Lung microvascular endothelial cell (primary cell): ENCODE measurements at regions not wholly inside any gene's neighbourhood (a gene's known extent, or its start where the extent isn't known, plus 50 kb on each side); places are given as distances from the start of the nearest gene placed in this dataset.

Experiments
- DNase-seq, 2 donors: peaks; one replicate each; pipeline versions ENCODE4 v3.0.0 to v3.0.0-alpha.2; 2010; ENCODE audit warnings: low read depth in 2 of 2

DNA sequence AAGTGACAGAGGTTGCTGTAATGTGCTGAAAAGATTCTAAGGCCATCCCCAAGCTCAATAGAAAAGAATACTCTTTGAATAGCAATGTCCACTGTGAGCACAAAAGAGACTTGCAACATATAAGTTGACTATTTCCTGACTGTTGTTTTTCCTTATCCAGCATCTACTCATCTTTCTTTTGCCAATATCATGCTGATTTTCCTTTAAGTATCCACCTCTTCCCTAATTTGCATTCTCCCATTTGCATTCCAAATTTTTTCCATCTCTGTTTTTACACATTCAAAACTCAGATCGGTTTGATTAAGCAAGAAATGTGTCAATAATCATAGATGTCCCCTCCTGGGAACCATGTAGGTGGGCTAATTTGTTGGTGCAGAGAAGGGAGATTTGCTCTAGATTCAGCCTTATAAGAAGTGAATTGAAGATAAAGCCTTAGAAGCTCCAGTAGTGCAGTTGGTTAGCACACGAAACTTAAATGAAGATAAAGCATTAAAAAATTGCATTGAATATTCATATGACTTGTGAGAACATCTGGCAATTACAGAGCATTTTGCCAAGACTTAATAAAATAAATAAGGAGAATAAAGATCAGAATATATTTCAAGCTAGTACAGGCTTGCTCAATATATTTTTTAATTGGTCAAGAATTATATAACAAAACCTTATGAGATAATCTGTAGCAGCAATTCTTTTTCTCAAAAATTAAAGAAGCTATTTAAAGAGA is 267.6 kb downstream of the TMEM167A start:
- DNase-seq: no peak

DNA sequence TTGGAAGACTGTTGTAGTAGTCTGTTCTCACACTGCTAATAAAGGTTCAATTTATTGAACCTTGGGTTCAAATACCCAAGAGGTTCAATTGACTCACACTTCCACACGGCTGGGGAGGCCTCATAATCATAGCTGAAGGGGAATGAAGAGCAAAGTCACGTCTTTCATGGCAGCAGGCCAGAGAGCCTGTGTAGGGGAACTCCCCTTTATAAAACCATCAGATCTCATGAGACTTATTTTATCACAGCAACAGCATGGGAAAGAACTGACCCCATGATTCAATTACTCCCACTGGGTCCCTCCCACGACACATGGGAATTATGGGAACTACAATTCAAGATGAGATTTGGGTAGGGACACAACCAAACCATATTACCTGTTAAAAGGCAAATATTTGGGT is 268.2 kb downstream of the TMEM167A start:
- no peak for DNase-seq

DNA sequence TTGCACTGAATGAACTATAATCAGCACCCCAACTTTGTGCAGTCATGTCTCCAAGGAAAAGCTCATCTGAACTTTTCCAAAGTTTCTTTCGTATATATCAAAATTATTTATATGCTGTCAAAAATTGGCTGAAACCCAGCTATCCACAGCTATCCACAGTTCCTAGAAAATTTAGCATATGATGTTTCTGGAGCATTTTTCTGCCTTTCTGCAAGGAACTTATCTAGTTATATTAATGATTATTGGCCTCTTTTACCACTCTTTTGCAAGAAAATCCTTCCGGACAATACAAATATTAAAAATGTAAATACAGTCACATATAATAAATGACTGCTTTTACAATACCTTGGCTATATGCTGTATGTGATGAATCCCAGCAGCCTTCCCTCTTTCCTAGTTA is 270.2 kb downstream of the TMEM167A start:
- DNase-seq: no peak

DNA sequence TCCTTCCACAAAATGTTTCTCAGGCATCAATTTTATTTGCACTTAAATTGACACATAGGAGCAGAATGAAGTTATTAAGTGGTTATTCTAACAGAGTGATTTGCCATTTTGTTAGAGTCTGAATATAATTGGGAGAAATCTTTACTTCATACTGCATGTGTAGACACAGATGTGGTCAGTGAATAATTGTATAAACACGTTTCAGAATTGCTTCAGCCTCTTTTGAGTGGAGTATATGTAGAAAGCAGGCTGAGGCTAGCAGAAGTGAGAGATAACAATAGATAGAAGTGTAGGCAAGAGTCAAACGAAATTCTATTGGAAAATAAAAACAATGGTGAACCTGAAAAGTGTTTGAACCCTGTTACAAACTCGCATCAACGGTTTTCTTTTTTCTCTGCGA is 270.7 kb downstream of the TMEM167A start:
- no peak for DNase-seq

DNA sequence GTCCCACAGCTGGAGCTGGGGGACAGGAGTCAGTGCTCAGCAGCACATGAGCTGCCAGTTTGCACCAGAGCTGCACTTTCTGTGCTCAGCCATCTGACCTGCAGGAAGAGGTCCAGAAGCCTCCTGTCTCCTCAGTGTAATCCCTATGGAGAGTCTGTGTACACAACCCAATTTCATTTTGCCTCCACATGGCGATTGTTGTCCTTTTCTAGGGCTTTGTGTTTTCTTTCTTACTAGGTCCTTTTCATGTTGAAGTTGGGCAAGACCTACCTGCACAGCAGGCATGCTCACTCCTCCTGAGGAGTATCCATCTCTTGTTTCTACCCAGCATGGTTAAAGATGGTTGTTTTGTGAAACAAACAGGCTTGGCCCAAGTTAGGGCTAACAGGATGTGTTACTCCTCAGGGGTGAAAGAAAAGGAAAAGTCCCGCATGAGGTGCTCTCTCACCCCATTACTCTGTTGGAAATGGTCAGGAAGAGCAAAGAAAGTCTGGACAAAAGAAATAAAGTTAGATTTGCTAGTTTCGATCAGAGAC is 273.0 kb downstream of the TMEM167A start:
- DNase-seq: no peak

DNA sequence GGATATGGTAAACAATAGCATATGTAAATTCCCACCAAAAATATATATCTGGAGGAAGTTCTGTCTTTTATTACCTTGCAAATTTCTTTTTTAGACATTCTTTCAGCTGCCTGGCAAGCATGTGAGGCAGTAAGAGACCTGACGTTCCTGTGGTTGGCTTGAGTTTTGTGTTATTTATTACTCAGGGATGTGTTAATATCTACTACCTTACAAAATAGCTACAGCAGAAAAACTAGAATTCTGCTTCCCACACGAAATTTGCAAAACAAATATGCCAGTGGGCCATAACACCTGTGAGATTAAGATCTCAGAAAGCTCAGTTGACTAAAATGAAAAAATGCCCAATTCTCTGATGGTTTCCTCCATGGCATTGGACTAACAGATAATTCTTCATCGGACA is 274.2 kb downstream of the TMEM167A start:
- DNase-seq: no peak

DNA sequence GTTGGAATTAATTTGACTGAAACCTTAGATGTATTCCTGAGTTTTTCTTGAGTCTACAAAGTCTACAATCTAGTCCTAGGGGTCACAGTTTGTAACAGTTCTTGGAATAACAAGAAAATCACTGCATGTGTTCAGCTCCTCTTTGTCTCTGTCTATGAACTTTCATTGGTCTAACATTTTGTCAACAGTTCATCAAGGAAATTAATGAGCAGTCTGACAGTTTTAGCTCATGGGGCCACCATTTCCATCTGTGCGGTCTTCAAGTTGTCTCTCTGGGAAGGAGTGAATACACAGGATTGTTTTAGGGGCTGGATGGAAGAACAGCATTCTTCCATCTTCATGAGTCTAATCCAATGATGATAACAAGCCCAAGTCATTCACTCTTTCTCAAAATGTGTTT is 276.4 kb downstream of the TMEM167A start:
- no peak for DNase-seq

DNA sequence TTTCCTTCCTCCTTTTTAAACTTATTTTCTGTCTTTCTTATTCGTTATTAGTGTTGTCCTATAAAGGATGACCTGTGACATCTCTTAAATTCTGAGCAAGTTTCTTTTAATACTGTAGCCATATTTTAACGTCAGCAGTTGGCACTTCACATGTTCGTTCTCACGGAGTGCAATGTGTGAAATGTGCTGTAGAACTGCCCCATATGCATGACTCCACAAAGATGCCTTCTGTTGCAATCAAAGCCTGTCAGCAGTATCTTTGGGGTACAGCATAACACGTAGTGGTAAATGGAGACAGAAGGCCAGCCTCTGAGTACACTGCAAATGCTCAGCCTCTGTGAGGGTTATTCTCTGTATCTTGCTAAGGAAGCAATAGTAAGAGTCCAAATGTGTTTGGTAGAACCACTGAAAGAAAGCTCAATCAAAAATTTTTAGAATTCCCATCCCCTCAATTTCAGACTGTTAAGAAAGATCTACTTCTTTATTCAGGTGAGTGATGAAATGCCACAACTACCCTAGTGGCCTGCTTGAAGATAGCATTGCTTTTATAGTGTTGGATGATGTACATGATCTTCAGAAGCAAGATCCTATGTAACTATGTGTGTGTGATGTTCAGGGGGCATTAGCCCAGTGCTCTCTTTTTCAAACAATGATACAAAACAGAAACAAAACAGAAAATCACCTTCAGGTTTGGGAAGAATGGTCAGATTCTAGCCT is 277.7 kb downstream of the TMEM167A start:
- no peak for DNase-seq

DNA sequence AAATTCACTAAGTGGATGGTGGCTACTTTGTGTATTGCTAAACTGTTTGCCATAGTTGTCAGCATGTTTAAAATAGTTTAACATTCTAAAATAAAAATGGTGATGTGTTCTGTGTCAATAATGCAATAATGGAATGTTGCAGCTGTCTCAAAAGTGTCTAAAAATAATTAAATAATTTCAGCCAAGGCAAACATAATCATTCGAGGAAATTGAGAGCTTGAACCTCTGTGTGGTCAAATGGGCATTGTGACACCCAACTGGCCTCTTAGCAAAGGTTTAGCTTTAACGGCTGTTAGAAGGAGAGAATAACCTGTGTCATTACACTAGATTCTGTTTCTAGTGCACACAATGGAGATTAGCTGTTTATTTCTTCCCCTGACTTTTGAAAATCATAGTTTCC is 278.5 kb downstream of the TMEM167A start:
- no peak for DNase-seq

DNA sequence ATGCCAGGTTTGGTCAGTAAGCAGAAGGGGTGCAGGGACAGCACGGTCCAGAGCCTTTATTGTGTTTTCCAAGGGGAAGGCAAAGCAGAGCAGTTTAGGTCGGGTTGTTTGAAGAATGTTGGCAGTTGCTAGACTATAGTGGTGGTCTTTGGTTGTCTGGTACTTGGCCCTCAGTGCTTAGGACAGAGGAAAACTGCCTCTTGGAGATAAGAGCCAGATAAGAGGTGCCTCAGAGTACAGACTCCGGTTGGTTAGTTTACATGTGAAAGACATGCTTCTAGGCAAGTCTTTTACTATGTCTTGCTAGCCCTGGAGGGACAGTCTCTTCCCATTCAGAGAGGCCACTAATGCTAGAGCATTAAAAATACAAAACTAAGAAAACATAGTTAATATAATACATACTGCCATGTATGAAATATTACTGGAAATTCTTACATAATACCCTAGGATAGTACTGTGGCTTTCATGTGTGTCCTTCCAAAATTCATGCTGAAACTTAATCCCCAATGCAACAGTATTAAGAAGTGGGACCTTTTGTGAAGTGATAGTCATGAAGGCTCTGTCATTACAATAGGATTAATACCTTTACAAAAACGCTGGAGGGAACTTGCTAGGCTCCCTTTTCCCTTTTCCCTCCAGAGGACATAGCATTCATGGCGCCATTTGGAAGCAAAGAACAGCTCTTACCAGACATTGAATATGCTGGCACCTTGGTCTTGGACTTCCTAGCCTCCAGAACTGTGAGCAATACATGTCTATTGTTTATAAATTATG is 280.4 kb downstream of the TMEM167A start:
- DNase-seq: no peak

DNA sequence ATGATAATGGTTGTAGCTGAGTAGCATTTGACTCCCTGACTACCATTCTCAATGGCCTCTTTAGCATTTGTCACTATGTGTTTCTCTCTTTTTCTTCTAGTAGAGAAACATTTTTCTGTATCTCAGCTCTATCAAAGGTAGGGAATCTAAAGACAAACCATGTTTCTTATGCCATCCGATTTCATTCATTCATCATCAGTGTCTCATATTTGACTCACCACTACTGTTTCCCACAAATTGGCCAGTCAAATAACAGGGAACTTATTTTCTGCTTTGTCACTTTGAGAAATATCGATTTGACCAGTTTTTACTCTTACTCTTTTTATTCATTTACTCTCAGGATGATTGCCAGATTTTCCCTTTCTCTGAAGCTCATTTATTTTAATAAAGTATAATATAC is 282.3 kb downstream of the TMEM167A start:
- no peak for DNase-seq

DNA sequence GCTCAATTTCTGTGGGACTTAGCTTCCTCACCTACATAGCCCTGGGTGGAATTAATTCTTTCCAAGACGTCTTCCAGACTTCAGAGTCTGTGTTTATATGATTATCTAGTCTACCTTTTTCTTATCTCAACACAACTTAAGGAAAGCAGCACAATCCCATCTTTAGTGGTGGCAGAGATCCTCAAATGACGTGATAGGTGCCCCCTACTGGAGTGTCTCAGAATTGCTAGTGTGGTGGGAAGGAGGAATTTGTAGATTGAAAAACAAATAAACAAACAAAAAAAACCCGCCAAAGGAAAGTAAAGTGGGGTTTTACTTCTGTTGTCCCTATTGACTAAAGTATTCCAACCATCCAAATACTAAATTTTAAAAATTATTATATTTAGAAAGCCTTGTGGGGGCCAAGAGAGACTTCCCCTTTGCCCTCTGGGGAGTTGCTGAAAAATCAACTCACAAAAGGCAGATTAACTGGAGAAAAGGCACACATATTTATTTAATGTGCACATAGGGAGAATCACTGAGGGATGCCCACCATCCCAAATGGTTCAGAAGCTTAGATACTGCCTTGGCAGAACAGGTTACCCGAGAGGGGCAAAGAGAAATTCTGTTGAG is 283.3 kb downstream of the TMEM167A start:
- peak; percentile 56 to 60 for DNase-seq

DNA sequence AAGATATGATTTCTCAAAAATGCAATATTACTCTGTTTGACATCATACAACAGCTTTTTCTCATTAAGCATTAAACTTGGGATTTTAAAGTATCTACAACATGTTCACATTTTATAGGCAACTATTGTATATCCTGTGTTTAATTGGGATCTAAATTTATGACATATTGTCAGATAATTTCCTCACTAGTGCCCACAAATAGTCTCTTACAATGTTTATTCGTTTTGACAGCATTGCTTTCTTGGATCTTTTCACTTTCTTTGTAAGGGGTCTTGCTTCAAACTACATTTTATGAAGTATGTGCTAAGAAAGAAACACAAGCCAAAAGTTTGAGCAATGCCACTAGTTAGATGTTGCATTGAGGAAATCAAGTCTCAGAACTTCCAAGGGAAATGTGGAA is 285.1 kb downstream of the TMEM167A start:
- DNase-seq: no peak

DNA sequence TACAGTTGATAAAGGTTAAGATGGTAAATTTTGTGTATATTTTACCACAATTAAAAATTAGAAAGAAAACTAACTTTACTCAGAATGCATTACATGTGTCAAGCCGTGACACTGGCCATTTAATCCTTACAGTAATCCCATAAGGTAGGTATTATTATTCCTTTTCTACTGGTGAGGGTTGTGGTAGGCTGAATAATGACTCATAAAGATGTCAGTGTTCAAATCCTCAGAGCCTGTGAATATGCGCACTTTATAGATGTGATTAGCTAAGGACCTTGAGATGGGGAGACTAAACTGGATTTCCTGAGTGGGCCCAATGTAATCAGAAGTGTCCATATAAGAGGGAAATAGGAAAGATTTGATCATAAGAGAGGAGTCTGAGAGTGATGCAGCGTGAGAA is 288.1 kb downstream of the TMEM167A start:
- DNase-seq: no peak

DNA sequence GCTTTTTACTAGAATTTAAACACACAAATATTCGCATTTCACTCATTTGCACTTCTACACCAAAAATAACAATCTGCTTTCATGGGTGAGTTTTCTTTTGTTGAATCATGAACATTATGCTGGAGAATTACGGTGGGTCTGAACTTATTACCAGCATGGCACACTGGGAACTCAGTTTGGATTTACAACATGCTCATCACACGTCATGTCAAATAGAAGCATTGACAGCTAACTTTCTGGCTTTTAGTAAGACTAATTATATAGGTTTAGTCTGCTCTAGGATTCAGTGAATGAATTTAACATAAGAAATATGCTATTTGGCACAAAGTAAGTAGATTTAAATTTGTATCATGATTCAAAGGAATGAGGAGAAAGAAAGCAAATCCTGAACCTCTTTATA is 290.4 kb downstream of the TMEM167A start:
- no peak for DNase-seq

DNA sequence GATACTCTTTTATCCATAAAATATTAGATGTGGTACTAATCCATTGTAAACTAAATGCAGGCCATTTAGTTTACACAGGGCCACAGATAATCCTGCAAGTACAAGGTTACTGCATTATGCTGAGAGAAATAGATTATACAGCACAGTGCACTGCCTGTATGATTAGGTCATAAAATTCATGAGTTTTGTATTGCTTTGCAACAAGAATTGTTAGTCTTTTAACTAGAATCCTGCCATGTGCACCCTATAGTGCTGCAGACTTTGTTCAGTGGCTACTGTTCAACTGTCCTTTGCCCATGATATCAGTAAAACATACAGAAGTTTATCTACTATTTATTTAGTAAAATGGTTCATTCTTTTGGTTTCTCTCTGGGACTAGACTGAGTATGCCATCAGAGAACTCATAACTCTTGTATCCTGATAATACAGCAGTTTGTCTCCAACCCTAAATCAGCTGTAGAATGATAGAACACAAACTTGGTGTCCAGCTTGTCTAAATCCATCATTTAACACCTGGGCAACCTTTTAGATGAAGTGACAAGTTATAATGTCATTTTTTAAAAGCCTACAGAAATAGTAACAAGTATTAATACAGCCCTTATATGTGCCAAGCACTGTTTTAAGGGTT is 291.2 kb downstream of the TMEM167A start:
- DNase-seq: no peak

DNA sequence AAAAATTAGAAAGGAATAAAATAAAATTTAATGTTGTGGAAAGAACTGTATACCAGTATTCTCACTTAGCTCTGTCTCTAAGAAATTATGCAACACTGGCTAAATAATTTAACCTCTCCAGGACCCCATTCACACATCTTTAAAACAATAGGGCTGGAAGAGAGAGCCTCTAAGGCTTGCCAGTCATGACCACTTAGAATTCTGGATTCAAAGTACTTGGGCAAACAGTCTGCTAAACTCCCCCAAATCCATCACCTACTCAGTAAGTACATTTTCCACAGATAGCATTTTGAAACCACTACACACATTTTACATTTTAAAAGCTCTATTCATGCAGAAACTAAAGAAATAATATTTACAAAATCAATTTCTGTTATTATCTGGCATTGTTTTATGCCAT is 291.7 kb downstream of the TMEM167A start:
- no peak for DNase-seq

DNA sequence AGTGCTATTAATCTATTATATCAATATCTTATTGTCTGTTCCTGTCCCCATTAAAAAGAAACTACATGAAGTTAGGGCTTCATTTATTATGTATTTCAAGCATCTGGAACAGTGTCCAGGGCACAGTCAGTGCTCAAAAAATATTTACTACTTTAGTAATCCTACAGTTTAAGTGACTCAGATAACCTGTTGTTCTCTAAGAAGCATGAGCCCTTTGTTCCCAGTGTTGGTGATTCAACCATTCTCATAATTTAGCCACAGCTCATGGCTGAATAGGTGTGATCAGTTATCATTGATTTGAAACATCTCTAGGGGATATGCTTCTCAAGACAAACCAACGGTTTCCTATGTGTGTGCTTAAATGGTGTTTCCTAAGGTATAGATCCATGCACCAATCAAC is 292.7 kb downstream of the TMEM167A start:
- DNase-seq: no peak

DNA sequence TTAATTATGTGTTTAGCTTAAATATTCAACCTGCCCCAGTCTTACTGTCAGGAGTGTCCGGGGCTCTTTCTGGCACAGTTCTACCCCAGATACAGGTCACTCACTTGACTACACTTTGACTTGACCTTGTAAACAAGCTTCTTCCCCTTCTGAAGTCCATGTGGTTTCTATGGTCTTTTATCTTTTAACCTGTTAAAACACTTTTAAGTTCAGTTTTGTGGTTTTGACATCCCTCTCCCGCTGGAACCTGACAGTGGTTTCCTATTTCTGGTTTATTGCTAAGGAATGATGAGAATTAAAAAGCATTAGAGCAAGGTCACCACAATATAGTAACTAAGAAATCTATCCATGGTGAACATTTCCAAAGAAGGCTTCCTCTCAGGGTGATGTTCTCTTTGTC is 300.1 kb downstream of the TMEM167A start:
- no peak for DNase-seq

DNA sequence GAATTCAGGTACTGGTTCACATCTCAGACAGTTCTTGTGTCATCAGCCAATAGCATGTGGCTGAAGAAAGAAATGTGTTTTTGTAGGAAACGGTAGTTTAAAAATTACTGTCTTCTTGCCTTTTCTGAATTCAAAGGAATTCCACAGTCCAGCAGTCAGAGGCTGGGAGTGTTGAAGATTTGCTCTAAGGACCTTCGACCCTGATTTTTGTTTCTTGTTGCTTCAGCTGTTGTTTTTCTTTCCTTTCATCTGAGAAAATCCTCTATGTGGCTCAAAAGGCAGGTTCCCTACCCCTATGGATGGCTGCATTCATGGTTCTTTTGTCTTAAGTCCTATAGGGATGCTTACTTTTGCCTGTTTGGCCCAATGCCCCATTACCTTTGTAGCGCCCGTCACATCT is 304.9 kb downstream of the TMEM167A start:
- no peak for DNase-seq

DNA sequence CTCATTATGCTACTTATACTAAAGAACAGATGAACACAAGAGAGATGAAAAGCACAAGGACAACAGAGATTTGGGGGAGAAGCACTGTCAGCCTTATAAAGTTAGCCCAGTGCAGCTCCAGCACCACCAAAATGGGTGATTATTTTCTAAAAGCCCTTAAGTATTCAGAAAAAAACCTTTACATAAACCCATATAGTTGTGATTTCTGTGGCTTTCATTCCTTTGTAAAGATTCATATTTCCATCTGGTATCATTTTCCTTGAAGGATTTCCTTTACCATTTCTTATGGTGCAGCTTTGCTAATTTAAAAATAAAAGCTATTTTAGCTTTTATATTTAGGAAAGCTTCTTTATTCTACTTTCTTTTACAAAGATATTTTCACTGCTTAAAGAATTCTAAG is 311.0 kb downstream of the TMEM167A start:
- DNase-seq: no peak

DNA sequence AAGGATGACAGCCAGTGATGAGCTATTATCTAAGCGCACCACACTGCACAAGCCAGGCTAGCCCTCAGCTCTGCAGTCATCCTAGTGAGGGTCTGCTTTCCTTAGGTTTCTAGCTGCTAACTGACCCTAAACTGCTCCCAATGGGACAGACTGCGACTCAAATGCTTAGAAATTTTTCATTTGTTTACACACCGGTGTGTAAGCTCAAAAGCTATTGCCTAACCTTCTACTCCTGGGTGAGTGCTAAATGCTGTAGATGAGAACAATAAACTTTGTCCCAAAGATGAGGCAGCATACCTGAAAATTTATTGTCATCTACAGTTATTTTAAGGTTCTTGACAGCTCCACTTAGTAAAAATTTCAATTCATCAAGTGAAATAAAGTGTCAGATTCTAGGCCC is 311.4 kb downstream of the TMEM167A start:
- no peak for DNase-seq
